H9 (cell line): ENCODE measurements at regions not wholly inside any gene's neighbourhood (a gene's known extent, or its start where the extent isn't known, plus 50 kb on each side); places are given as distances from the start of the nearest gene placed in this dataset.
A peak's percentile ranks its signal among the peaks of the same experiment; 100 is the strongest.

Experiments
- DNase-seq: peaks from one replicate; pipeline ENCODE4 v3.0.0-alpha.2; 2017
- H2AFZ ChIP-seq: one replicate; pipeline ENCODE4 v1.6.1; 2013; ENCODE audit warnings: mild to moderate bottlenecking, low read length, control low read depth, moderate library complexity
- H2AK5ac ChIP-seq: 2 replicates; pipeline ENCODE4 v1.6.1; 2013; ENCODE audit warnings: low read length, control low read depth, mixed read lengths; ENCODE audit not compliant: insufficient read length
- H2BK120ac ChIP-seq: one replicate; pipeline ENCODE4 v1.6.1; 2013; ENCODE audit warnings: low read depth, mild to moderate bottlenecking, low read length, control low read depth, inconsistent platforms; ENCODE audit not compliant: poor library complexity, severe bottlenecking
- H2BK12ac ChIP-seq: 2 replicates; pipeline ENCODE4 v1.6.1; 2013; ENCODE audit warnings: low read length, control low read depth, mixed read lengths, low read depth; ENCODE audit not compliant: insufficient read length
- H2BK15ac ChIP-seq: 2 replicates; pipeline ENCODE4 v1.6.1; 2013; ENCODE audit warnings: low read depth, low read length, control low read depth
- H2BK20ac ChIP-seq: one replicate; pipeline ENCODE4 v1.6.1; 2013; ENCODE audit warnings: low read depth, mild to moderate bottlenecking, low read length, control low read depth, inconsistent platforms; ENCODE audit not compliant: poor library complexity, severe bottlenecking
- H2BK5ac ChIP-seq: 2 replicates; pipeline ENCODE4 v1.6.1; 2013; ENCODE audit warnings: low read length, control low read depth, mixed read lengths; ENCODE audit not compliant: insufficient read length
- H3K14ac ChIP-seq: 2 replicates; pipeline ENCODE4 v1.6.1; 2013; ENCODE audit warnings: low read length, control low read depth; ENCODE audit not compliant: insufficient read depth
- H3K18ac ChIP-seq: 2 replicates; pipeline ENCODE4 v1.6.1; 2013; ENCODE audit warnings: low read depth, mild to moderate bottlenecking, mixed read lengths, low read length, control low read depth; ENCODE audit not compliant: insufficient read length
- H3K23ac ChIP-seq: 2 replicates; pipeline ENCODE4 v1.6.1; 2013; ENCODE audit warnings: low read length, control low read depth, mixed read lengths, low read depth; ENCODE audit not compliant: insufficient read length
- H3K23me2 ChIP-seq: 2 replicates; pipeline ENCODE4 v1.6.1; 2013; ENCODE audit warnings: low read depth, mild to moderate bottlenecking, mixed read lengths, low read length, control low read depth; ENCODE audit not compliant: insufficient read length, poor library complexity, severe bottlenecking
- H3K27ac ChIP-seq: 2 replicates; pipeline ENCODE4 v1.5.1; 2013; ENCODE audit warnings: low read length, control low read depth, mixed read lengths, low read depth; ENCODE audit not compliant: insufficient read length
- H3K27me3 ChIP-seq: 2 replicates; pipeline ENCODE4 v1.6.1; 2013; ENCODE audit warnings: low read length, control low read depth, inconsistent platforms; ENCODE audit not compliant: insufficient read depth
- H3K4ac ChIP-seq: 2 replicates; pipeline ENCODE4 v1.6.1; 2013; ENCODE audit warnings: low read depth, mild to moderate bottlenecking, control low read depth, inconsistent platforms, low read length, moderate library complexity
- H3K4me1 ChIP-seq: 2 replicates; pipeline ENCODE4 v1.6.1; 2013; ENCODE audit warnings: low read length, control low read depth, inconsistent platforms; ENCODE audit not compliant: insufficient read depth
- H3K4me2 ChIP-seq: 2 replicates; pipeline ENCODE4 v1.6.1; 2013; ENCODE audit warnings: low read length, control low read depth, mixed read lengths; ENCODE audit not compliant: insufficient read length, insufficient read depth
- H3K56ac ChIP-seq: 2 replicates; pipeline ENCODE4 v1.6.1; 2013; ENCODE audit warnings: low read depth, mild to moderate bottlenecking, mixed read lengths, low read length, control low read depth; ENCODE audit not compliant: insufficient read length
- H3K79me1 ChIP-seq: 2 replicates; pipeline ENCODE4 v1.6.1; 2013; ENCODE audit warnings: low read depth, mild to moderate bottlenecking, moderate library complexity, low read length, control low read depth, inconsistent platforms; ENCODE audit not compliant: insufficient read depth, poor library complexity, severe bottlenecking
- H3K79me2 ChIP-seq: 2 replicates; pipeline ENCODE4 v1.6.1; 2013; ENCODE audit warnings: low read length, control low read depth, inconsistent platforms; ENCODE audit not compliant: insufficient read depth
- H3K9ac ChIP-seq: 2 replicates; pipeline ENCODE4 v1.6.1; 2013; ENCODE audit warnings: low read length, control low read depth, mixed read lengths; ENCODE audit not compliant: insufficient read length; ENCODE audit errors: extremely low read depth
- H3K9me3 ChIP-seq: one replicate; pipeline ENCODE4 v1.6.1; 2013; ENCODE audit warnings: low read depth, low read length, inconsistent platforms; ENCODE audit not compliant: control insufficient read depth
- H3T11ph ChIP-seq: one replicate; pipeline ENCODE4 v1.6.1; 2013; ENCODE audit warnings: mild to moderate bottlenecking, low read length, control low read depth, inconsistent platforms
- H4K20me1 ChIP-seq: one replicate; pipeline ENCODE4 v1.6.1; 2013; ENCODE audit not compliant: control insufficient read depth, insufficient read length, insufficient read depth
- H4K5ac ChIP-seq: 2 replicates; pipeline ENCODE4 v1.6.1; 2013; ENCODE audit warnings: low read depth, mild to moderate bottlenecking, mixed read lengths, low read length, control low read depth; ENCODE audit not compliant: insufficient read length
- H4K8ac ChIP-seq: replicated peaks from 2 replicates; pipeline ENCODE4 v1.6.1; 2013; ENCODE audit warnings: low read length, control low read depth, mixed read lengths, low read depth; ENCODE audit not compliant: insufficient read length
- H4K91ac ChIP-seq: 2 replicates; pipeline ENCODE4 v1.6.1; 2013; ENCODE audit warnings: low read depth, mild to moderate bottlenecking, moderate library complexity, mixed read lengths, low read length, control low read depth; ENCODE audit not compliant: insufficient read length
- H3K27ac Mint-ChIP-seq, 3 experiments: 2 replicates in 2 of 3; 3 replicates in 1 of 3; pipeline ENCODE4 v1.8.0; 2020 to 2021; ENCODE audit warnings: mixed read lengths in 3 of 3, mild to moderate bottlenecking in 1 of 3, moderate library complexity in 1 of 3
- H3K27me3 Mint-ChIP-seq: 2 replicates; pipeline ENCODE4 v1.8.0; 2021; ENCODE audit warnings: low read depth, mild to moderate bottlenecking, moderate library complexity, mixed read lengths
- H3K36me3 Mint-ChIP-seq, 3 experiments: 2 replicates in 2 of 3; 3 replicates in 1 of 3; pipeline ENCODE4 v1.8.0; 2020 to 2021; ENCODE audit warnings: low read depth in 3 of 3, mixed read lengths in 3 of 3; ENCODE audit not compliant: insufficient read depth in 1 of 3
- H3K4me1 Mint-ChIP-seq, 2 experiments: 2 replicates each; pipeline ENCODE4 v1.8.0; 2020; ENCODE audit warnings: mixed read lengths in 2 of 2
- H3K4me3 Mint-ChIP-seq, 2 experiments: 2 replicates in 1 of 2; 3 replicates in 1 of 2; pipeline ENCODE4 v1.8.0; 2020 to 2021; ENCODE audit warnings: mild to moderate bottlenecking in 2 of 2, mixed read lengths in 2 of 2, moderate library complexity in 1 of 2
- H3K9me3 Mint-ChIP-seq, 2 experiments: 2 replicates in 1 of 2; 3 replicates in 1 of 2; pipeline ENCODE4 v1.8.0; 2020; ENCODE audit warnings: mild to moderate bottlenecking in 2 of 2, mixed read lengths in 2 of 2, moderate library complexity in 1 of 2
- WGBS: extraction: QIAGEN DNeasy Blood & Tissue Kit; methylation state at CpG from one replicate; pipeline ENCODE4 v1.1.7; 2013; ENCODE audit warnings: missing lambda C conversion rate, low lambda C conversion rate, mixed read lengths; ENCODE audit not compliant: insufficient read length; ENCODE audit errors: extremely low coverage; 5-methylcytosine and 5-hydroxymethylcytosine counted together
- TF ChIP-seq, protein P1 (sequence below): fragments of 200-600 bp; sonication (generic); conservative IDR thresholded peaks from 3 replicates; pipeline ENCODE4 v1.8.0; 2021; ENCODE audit warnings: antibody characterized with exemption, mild to moderate bottlenecking

- no peak overlapping the region for H3K56ac ChIP-seq
- TF ChIP-seq, protein P1, sequence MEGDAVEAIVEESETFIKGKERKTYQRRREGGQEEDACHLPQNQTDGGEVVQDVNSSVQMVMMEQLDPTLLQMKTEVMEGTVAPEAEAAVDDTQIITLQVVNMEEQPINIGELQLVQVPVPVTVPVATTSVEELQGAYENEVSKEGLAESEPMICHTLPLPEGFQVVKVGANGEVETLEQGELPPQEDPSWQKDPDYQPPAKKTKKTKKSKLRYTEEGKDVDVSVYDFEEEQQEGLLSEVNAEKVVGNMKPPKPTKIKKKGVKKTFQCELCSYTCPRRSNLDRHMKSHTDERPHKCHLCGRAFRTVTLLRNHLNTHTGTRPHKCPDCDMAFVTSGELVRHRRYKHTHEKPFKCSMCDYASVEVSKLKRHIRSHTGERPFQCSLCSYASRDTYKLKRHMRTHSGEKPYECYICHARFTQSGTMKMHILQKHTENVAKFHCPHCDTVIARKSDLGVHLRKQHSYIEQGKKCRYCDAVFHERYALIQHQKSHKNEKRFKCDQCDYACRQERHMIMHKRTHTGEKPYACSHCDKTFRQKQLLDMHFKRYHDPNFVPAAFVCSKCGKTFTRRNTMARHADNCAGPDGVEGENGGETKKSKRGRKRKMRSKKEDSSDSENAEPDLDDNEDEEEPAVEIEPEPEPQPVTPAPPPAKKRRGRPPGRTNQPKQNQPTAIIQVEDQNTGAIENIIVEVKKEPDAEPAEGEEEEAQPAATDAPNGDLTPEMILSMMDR = no peak
- no peak overlapping the region for H4K91ac ChIP-seq
- no peak overlapping the region for H4K5ac ChIP-seq
- H2AK5ac ChIP-seq = no peak overlapping the region
- H4K20me1 ChIP-seq = no peaks in the 10 kb centered on the region
- H3K9ac ChIP-seq = no peak overlapping the region
- peak overlapping the region; percentile 34 for H3K23ac ChIP-seq
- H2BK20ac ChIP-seq = no peak overlapping the region
- Mint-ChIP-seq H3K36me3 (no peaks in the 10 kb centered on the region), H3K9me3 (no peaks in the 10 kb centered on the region), H3K4me1 (no peaks in the 10 kb centered on the region), H3K27ac (no peak overlapping the region), H3K27me3 (no peaks in the 10 kb centered on the region), H3K4me3 (no peak overlapping the region)
- no peaks in the 10 kb centered on the region for H3K23me2 ChIP-seq
- WGBS = no CpG with 5 or more reads among the region's 5 CpGs
- H2BK5ac ChIP-seq = no peak overlapping the region
- no peaks in the 10 kb centered on the region for H3K9me3 ChIP-seq
- H2BK120ac ChIP-seq = no peak overlapping the region
- H3K14ac ChIP-seq = no peak overlapping the region
- H3K18ac ChIP-seq = no peak overlapping the region
- no peak overlapping the region for H3K27ac ChIP-seq
- H2BK12ac ChIP-seq = no peak overlapping the region
- no peaks in the 10 kb centered on the region for H3K27me3 ChIP-seq
- H3K79me1 ChIP-seq = no peaks in the 10 kb centered on the region
- H3K79me2 ChIP-seq = no peaks in the 10 kb centered on the region
- H3K4me1 ChIP-seq = no peaks in the 10 kb centered on the region
- H3K4ac ChIP-seq = no peak overlapping the region
- no peak for DNase-seq
- no peak overlapping the region for H3T11ph ChIP-seq
- no peak overlapping the region for H2AFZ ChIP-seq
- H4K8ac ChIP-seq = no peak overlapping the region
- H3K4me2 ChIP-seq = no peak overlapping the region
- no peak overlapping the region for H2BK15ac ChIP-seq
Measured at GRCh38 chr16:7964744-7965143, 625.6 kb downstream of the TMEM114 start.
